Chondrocyte (in vitro differentiated cells): ENCODE measurements at regions not wholly inside any gene's neighbourhood (a gene's known extent, or its start where the extent isn't known, plus 50 kb on each side); places are given as distances from the start of the nearest gene placed in this dataset.

Source experiments
- DNase-seq: peaks from one replicate; pipeline ENCODE4 v3.0.0; 2021; ENCODE audit warnings: mixed read lengths, low spot score
- H3K27ac Mint-ChIP-seq: one replicate; pipeline ENCODE4 v1.8.0; 2021; ENCODE audit warnings: mild to moderate bottlenecking, moderate library complexity, mixed read lengths; ENCODE audit not compliant: unreplicated experiment
- H3K27me3 Mint-ChIP-seq: 2 replicates; pipeline ENCODE4 v1.8.0; 2021; ENCODE audit warnings: low read depth, mixed read lengths
- H3K36me3 Mint-ChIP-seq: 2 replicates; pipeline ENCODE4 v1.8.0; 2021; ENCODE audit warnings: low read depth, mixed read lengths
- H3K4me1 Mint-ChIP-seq: 2 replicates; pipeline ENCODE4 v1.8.0; 2021; ENCODE audit warnings: low read depth, mild to moderate bottlenecking, mixed read lengths
- H3K4me3 Mint-ChIP-seq: one replicate; pipeline ENCODE4 v1.8.0; 2021; ENCODE audit warnings: mild to moderate bottlenecking, moderate library complexity, mixed read lengths; ENCODE audit not compliant: unreplicated experiment
- H3K9me3 Mint-ChIP-seq: 2 replicates; pipeline ENCODE4 v1.8.0; 2021; ENCODE audit warnings: low read depth, mixed read lengths
- CTCF ChIP-seq: fragments of 200-600 bp; sonication (generic); IDR thresholded peaks from 2 replicates; pipeline ENCODE4 v1.5.0; 2021; ENCODE audit warnings: antibody characterized with exemption, mild to moderate bottlenecking, moderate library complexity

DNA sequence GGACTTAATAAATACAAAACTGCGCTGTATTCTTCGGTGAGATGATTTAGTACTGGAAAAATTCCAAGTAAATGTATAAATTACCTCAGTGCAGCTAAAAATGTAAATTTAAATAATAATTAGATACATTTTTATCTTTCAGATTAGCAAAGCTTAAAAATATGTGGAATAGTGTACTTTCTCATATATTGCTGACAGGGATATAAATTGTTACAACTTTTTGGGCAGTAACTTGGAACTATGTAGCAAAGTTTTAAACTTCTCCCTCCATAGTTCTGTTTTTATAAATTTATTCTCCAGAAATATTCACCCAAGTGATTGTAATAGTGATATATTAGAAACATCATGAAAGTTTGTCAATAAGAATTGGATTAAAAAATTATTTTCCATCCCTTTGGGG lies 384.6 kb upstream of the CITED2 start:
- H3K36me3 Mint-ChIP-seq = no peaks in the 10 kb centered on the region

DNA sequence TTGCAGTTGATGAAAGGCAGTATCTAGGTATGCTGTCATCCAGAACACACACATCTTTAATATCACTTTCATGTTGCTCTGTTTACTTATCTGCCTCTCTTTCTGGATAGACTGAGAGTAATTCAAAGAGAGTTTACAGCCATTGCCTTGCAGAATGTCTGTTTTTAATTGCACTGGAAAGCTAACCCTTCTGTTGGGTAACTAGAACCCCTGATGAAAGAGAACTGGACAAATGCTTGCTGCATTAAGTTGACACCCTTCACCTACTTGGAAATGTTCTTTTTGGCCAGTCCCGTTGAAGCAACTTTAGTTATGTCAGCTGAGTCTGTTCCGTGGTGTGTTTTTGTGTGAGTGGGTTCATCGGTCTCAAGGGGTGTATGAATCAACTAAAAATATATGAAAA lies 383.8 kb upstream of the CITED2 start:
- TF ChIP-seq CTCF = no peak
- Mint-ChIP-seq H3K36me3 (no peaks in the 10 kb centered on the region), H3K4me3 (no peak overlapping the region), H3K4me1 (peaks cover 72% of the 10 kb centered on the region), H3K27ac (peak overlapping the region; percentile 43), H3K9me3 (no peaks in the 10 kb centered on the region), H3K27me3 (no peaks in the 10 kb centered on the region)
- no peak for DNase-seq

More for the DNA sequence above, 384.6 kb upstream of the CITED2 start:
- no peaks in the 10 kb centered on the region for H3K9me3 Mint-ChIP-seq
- no peak overlapping the region for H3K4me3 Mint-ChIP-seq
- H3K27ac Mint-ChIP-seq = no peak overlapping the region
- H3K4me1 Mint-ChIP-seq = peaks cover 72% of the 10 kb centered on the region
- H3K27me3 Mint-ChIP-seq = no peaks in the 10 kb centered on the region
- TF ChIP-seq CTCF = no peak
- DNase-seq = no peak

DNA sequence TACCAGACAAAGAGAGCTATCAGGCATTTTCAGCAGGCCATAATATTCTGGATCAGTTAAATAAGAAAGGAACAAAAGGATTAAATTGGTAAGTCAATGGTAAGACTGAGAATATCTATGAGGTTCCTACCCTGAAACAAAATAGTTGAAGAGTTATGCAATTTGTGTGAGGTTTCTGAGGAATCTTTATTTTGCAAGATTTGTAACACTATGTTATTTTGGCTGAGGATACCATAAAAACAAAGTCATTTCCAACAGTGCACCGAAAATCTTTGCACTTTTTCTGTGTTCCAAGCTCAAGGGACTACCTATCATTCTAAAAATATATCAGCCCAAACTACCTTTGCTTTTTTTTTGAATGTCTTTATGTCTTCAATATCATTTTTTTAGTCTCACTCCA lies 383.3 kb upstream of the CITED2 start:
- Mint-ChIP-seq H3K4me1 (peaks cover 72% of the 10 kb centered on the region), H3K27ac (peak overlapping the region; percentile 43), H3K4me3 (no peak overlapping the region), H3K36me3 (no peaks in the 10 kb centered on the region), H3K9me3 (no peaks in the 10 kb centered on the region), H3K27me3 (no peaks in the 10 kb centered on the region)
- no peak for TF ChIP-seq CTCF
- DNase-seq = no peak

DNA sequence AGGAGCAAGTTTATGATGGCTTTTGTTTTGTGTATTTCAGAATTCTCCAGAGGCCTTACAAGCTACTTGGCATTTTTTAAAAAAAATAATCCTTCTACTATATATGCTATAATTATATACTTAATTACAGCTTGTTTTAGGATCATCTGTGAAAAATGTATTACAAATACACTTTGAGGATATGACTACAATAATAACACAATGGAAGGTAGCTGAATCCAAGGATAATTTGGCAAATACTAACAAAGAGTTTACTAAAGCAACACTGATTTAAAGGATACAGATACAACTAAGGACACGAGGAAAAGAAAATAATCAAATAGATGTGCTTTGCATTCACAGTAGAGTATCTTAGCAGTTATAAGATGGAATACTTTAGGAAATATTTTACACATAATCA lies 381.9 kb upstream of the CITED2 start:
- Mint-ChIP-seq H3K27me3 (no peaks in the 10 kb centered on the region), H3K4me1 (peaks cover 77% of the 10 kb centered on the region), H3K27ac (no peak overlapping the region), H3K9me3 (no peaks in the 10 kb centered on the region), H3K4me3 (no peak overlapping the region), H3K36me3 (no peaks in the 10 kb centered on the region)
- no peak for DNase-seq
- no peak for TF ChIP-seq CTCF

DNA sequence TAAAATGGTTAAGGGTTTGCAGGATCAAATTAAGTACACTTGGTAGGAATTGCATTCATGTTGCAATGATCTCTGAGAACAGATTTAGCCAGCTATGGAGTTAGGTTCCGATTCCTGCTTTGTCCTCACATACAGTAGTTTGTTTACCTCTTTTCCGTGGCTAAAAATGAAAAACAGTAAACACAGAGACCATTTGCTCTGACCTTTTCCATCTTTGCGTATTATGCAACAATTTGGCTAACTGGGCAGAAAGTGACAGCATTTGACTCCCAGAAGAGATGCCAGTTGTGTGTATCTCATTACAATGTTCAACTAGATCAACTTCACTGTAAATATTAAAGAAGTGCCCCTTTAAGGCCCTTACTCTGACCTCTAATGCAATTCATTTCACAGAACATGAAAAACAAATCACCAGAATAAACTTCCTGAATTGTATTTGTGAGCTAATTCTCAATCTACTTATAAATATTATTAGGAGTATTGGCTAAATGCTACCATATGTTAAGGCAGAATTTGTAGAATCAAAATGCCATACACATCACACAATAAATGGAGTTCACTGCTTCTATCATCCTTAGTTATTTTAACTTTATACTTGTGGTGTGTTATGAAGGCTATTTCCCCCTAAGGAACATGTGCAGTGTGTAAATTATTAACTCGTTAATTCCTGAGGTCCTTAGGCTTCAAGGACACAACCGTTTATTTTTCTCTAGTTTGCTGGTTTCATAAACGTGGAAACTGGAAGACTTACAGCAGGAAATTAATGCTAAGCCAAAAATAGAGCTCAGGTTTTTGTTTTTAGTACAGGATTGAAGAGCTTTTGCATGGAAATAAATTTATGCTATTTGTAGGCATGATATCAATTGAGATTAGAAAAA lies 380.7 kb upstream of the CITED2 start:
- no peak overlapping the region for H3K4me3 Mint-ChIP-seq
- peaks cover 89% of the 10 kb centered on the region for H3K4me1 Mint-ChIP-seq
- H3K27me3 Mint-ChIP-seq = no peaks in the 10 kb centered on the region
- no peak for TF ChIP-seq CTCF
- H3K9me3 Mint-ChIP-seq = no peaks in the 10 kb centered on the region
- peak overlapping the region; percentile 87 for H3K27ac Mint-ChIP-seq
- H3K36me3 Mint-ChIP-seq = no peaks in the 10 kb centered on the region
- DNase-seq = no peak
